ENCODE measurements at regions not wholly inside any gene's neighbourhood (a gene's known extent, or its start where the extent isn't known, plus 50 kb on each side); places are given as distances from the start of the nearest gene placed in this dataset.
A peak's percentile ranks its signal among the peaks of the same experiment; 100 is the strongest.

- no peak overlapping the region for H2BK5ac ChIP-seq (ENCODE audit: low read depth, low read length, poor library complexity)
- H4K12ac ChIP-seq (ENCODE audit: low read depth, low read length): no peak overlapping the region
- H3K4me1 ChIP-seq (ENCODE audit: control insufficient read depth in 1 of 2, insufficient read depth in 2 of 2, low read length in 2 of 2): no peaks in the 10 kb centered on the region
- no peak overlapping the region for H2AFZ ChIP-seq (ENCODE audit: insufficient read depth, low read length, poor library complexity)
- H4K8ac ChIP-seq (ENCODE audit: low read depth, low read length): no peak overlapping the region
- no peak overlapping the region for H3K9ac ChIP-seq (ENCODE audit: low read length)
- peak; percentile 75 to 84 for DNase-seq
- H3K79me2 ChIP-seq (ENCODE audit: control insufficient read depth, insufficient read depth, low read length, poor library complexity): no peaks in the 10 kb centered on the region
- H3K18ac ChIP-seq (ENCODE audit: low read length): no peak overlapping the region
- H3K23ac ChIP-seq (ENCODE audit: low read length): no peak overlapping the region
- no peak overlapping the region for H3K27ac ChIP-seq (ENCODE audit: low read depth, low read length)
- no peaks in the 10 kb centered on the region for H3K36me3 ChIP-seq (ENCODE audit: control insufficient read depth in 1 of 2, insufficient read depth in 2 of 2, low read length in 2 of 2)
- WGBS (ENCODE audit: extremely low coverage, insufficient coverage, insufficient read length): no CpG with 5 or more reads among the region's 22 CpGs
- no peaks in the 10 kb centered on the region for H3K27me3 ChIP-seq (ENCODE audit: insufficient read depth, low read length)
- no peak overlapping the region for H3K4me3 ChIP-seq (ENCODE audit: low read depth, low read length)
- H3K9me3 ChIP-seq (ENCODE audit: insufficient read depth, low read depth, low read length): peaks cover 4% of the 10 kb centered on the region
- H2BK120ac ChIP-seq (ENCODE audit: insufficient read depth, low read length, poor library complexity): no peak overlapping the region
- H3K14ac ChIP-seq (ENCODE audit: low read length): no peak overlapping the region
- no peak overlapping the region for H4K91ac ChIP-seq (ENCODE audit: low read depth, low read length)
- no peak overlapping the region for H2AK5ac ChIP-seq (ENCODE audit: low read length)
- no peak overlapping the region for H3K4me2 ChIP-seq (ENCODE audit: low read length)
- no peak overlapping the region for H3K4ac ChIP-seq (ENCODE audit: low read depth, low read length)
- no peaks in the 10 kb centered on the region for H3K79me1 ChIP-seq (ENCODE audit: low read length)
- H2BK12ac ChIP-seq (ENCODE audit: low read length): no peak overlapping the region
These were observed 119.3 kb downstream of the CRYAA start for GRCh38 chr21:43287795-43288755.

DNA sequence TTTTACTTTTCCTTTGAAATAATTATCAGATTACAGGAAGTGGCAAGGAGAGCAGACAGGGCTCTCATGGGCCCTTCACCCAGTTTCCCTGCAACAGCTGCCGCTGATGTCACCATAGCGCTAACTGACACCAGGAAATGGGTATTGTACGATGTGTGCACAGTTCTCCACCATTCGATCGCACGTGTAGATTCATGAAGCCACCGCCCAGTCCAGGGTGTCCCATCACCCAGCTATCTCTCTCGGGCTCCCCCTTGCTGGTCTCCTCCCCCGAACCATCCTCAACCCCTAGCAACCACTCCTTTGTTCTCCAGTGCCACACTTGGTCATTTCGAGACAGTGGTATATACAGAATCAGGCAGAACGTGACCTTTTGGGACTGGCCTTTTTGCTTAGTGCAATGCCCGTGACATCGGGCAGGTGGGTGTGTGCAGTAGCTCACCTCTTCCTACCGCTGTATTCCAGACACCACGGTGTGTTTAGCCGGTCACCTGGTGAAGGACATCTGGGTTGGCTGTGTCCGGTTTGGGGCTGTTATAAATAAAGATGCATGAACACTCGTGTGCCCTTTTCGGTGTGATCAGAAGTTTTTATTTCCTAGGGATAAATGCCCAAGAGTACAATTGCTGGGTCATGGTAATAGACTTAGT, 118.4 kb downstream of the CRYAA start:
- no peak overlapping the region for H3K4me3 ChIP-seq (ENCODE audit: low read depth, low read length)
- no peak overlapping the region for H3K18ac ChIP-seq (ENCODE audit: low read length)
- H2BK5ac ChIP-seq (ENCODE audit: low read depth, low read length, poor library complexity): no peak overlapping the region
- no peak overlapping the region for H3K14ac ChIP-seq (ENCODE audit: low read length)
- H4K12ac ChIP-seq (ENCODE audit: low read depth, low read length): no peak overlapping the region
- no CpG with 5 or more reads among the region's 19 CpGs for WGBS (ENCODE audit: extremely low coverage, insufficient coverage, insufficient read length)
- no peak overlapping the region for H2BK12ac ChIP-seq (ENCODE audit: low read length)
- H2AFZ ChIP-seq (ENCODE audit: insufficient read depth, low read length, poor library complexity): no peak overlapping the region
- no peaks in the 10 kb centered on the region for H3K79me1 ChIP-seq (ENCODE audit: low read length)
- peak; percentile 65 to 81 for DNase-seq
- H3K4me1 ChIP-seq (ENCODE audit: control insufficient read depth in 1 of 2, insufficient read depth in 2 of 2, low read length in 2 of 2): no peaks in the 10 kb centered on the region
- no peak overlapping the region for H3K27ac ChIP-seq (ENCODE audit: low read depth, low read length)
- no peak overlapping the region for H3K4ac ChIP-seq (ENCODE audit: low read depth, low read length)
- no peaks in the 10 kb centered on the region for H3K36me3 ChIP-seq (ENCODE audit: control insufficient read depth in 1 of 2, insufficient read depth in 2 of 2, low read length in 2 of 2)
- H3K4me2 ChIP-seq (ENCODE audit: low read length): no peak overlapping the region
- peaks cover 4% of the 10 kb centered on the region for H3K9me3 ChIP-seq (ENCODE audit: insufficient read depth, low read depth, low read length)
- H3K27me3 ChIP-seq (ENCODE audit: insufficient read depth, low read length): no peaks in the 10 kb centered on the region
- H2AK5ac ChIP-seq (ENCODE audit: low read length): no peak overlapping the region
- no peak overlapping the region for H3K9ac ChIP-seq (ENCODE audit: low read length)
- no peaks in the 10 kb centered on the region for H3K79me2 ChIP-seq (ENCODE audit: control insufficient read depth, insufficient read depth, low read length, poor library complexity)
- H3K23ac ChIP-seq (ENCODE audit: low read length): no peak overlapping the region
- H4K8ac ChIP-seq (ENCODE audit: low read depth, low read length): no peak overlapping the region
- no peak overlapping the region for H2BK120ac ChIP-seq (ENCODE audit: insufficient read depth, low read length, poor library complexity)
- no peak overlapping the region for H4K91ac ChIP-seq (ENCODE audit: low read depth, low read length)

DNA sequence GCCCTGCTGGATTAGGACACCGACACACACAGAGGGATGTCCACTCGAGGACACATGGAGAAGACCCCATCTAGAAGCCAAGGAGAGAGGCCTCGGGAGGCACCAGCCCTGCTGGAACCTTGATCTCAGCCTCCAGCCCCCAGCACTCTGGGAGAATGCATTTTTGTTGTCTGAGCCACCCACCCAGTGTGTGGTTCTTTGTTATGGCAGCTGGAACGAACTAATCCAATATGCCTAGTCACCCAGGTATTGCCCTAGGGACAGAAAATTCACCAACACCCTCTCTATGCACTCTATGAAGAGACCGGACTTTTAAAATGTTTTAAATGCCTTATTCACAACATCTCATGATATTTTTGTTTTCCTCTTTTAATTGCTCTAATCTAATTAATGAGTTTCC, 117.4 kb downstream of the CRYAA start:
- Histone ChIP-seq H2BK12ac (ENCODE audit: low read length) (no peak overlapping the region), H3K9me3 (ENCODE audit: insufficient read depth, low read depth, low read length) (peaks cover 5% of the 10 kb centered on the region), H2BK5ac (ENCODE audit: low read depth, low read length, poor library complexity) (no peak overlapping the region), H3K18ac (ENCODE audit: low read length) (no peak overlapping the region), H4K91ac (ENCODE audit: low read depth, low read length) (no peak overlapping the region), H3K23ac (ENCODE audit: low read length) (no peak overlapping the region), H3K79me2 (ENCODE audit: control insufficient read depth, insufficient read depth, low read length, poor library complexity) (no peaks in the 10 kb centered on the region), H2AFZ (ENCODE audit: insufficient read depth, low read length, poor library complexity) (no peak overlapping the region), H2AK5ac (ENCODE audit: low read length) (no peak overlapping the region), H4K8ac (ENCODE audit: low read depth, low read length) (no peak overlapping the region), H3K9ac (ENCODE audit: low read length) (no peak overlapping the region), H3K79me1 (ENCODE audit: low read length) (no peaks in the 10 kb centered on the region), H3K4me2 (ENCODE audit: low read length) (no peak overlapping the region), H3K4me3 (ENCODE audit: low read depth, low read length) (no peak overlapping the region), H3K4ac (ENCODE audit: low read depth, low read length) (no peak overlapping the region), H3K27ac (ENCODE audit: low read depth, low read length) (no peak overlapping the region), H3K4me1 (ENCODE audit: control insufficient read depth in 1 of 2, insufficient read depth in 2 of 2, low read length in 2 of 2) (no peaks in the 10 kb centered on the region), H4K12ac (ENCODE audit: low read depth, low read length) (no peak overlapping the region), H2BK120ac (ENCODE audit: insufficient read depth, low read length, poor library complexity) (no peak overlapping the region), H3K27me3 (ENCODE audit: insufficient read depth, low read length) (no peaks in the 10 kb centered on the region), H3K14ac (ENCODE audit: low read length) (no peak overlapping the region), H3K36me3 (ENCODE audit: control insufficient read depth in 1 of 2, insufficient read depth in 2 of 2, low read length in 2 of 2) (no peaks in the 10 kb centered on the region)
- no CpG with 5 or more reads among the region's 5 CpGs for WGBS (ENCODE audit: extremely low coverage, insufficient coverage, insufficient read length)
- peak; percentile 65 to 87 for DNase-seq

- no CpG with 5 or more reads among the region's 3 CpGs for WGBS (ENCODE audit: extremely low coverage, insufficient coverage, insufficient read length)
- Histone ChIP-seq H2BK12ac (ENCODE audit: low read length) (no peak overlapping the region), H2AFZ (ENCODE audit: insufficient read depth, low read length, poor library complexity) (no peak overlapping the region), H4K12ac (ENCODE audit: low read depth, low read length) (no peak overlapping the region), H3K27ac (ENCODE audit: low read depth, low read length) (no peak overlapping the region), H3K23ac (ENCODE audit: low read length) (no peak overlapping the region), H4K91ac (ENCODE audit: low read depth, low read length) (no peak overlapping the region), H2AK5ac (ENCODE audit: low read length) (no peak overlapping the region), H3K36me3 (ENCODE audit: control insufficient read depth in 1 of 2, insufficient read depth in 2 of 2, low read length in 2 of 2) (no peaks in the 10 kb centered on the region), H2BK5ac (ENCODE audit: low read depth, low read length, poor library complexity) (no peak overlapping the region), H3K14ac (ENCODE audit: low read length) (no peak overlapping the region), H4K8ac (ENCODE audit: low read depth, low read length) (no peak overlapping the region), H3K4ac (ENCODE audit: low read depth, low read length) (no peak overlapping the region), H2BK120ac (ENCODE audit: insufficient read depth, low read length, poor library complexity) (no peak overlapping the region), H3K9ac (ENCODE audit: low read length) (no peak overlapping the region), H3K4me1 (ENCODE audit: control insufficient read depth in 1 of 2, insufficient read depth in 2 of 2, low read length in 2 of 2) (no peaks in the 10 kb centered on the region), H3K9me3 (ENCODE audit: insufficient read depth, low read depth, low read length) (peaks cover 5% of the 10 kb centered on the region), H3K27me3 (ENCODE audit: insufficient read depth, low read length) (no peaks in the 10 kb centered on the region), H3K4me2 (ENCODE audit: low read length) (no peak overlapping the region), H3K4me3 (ENCODE audit: low read depth, low read length) (no peak overlapping the region), H3K79me1 (ENCODE audit: low read length) (no peaks in the 10 kb centered on the region), H3K79me2 (ENCODE audit: control insufficient read depth, insufficient read depth, low read length, poor library complexity) (no peaks in the 10 kb centered on the region), H3K18ac (ENCODE audit: low read length) (no peak overlapping the region)
- no peak for DNase-seq
These were observed 115.9 kb downstream of the CRYAA start for GRCh38 chr21:43284700-43285099.

Measured in trophoblast cell (in vitro differentiated cells and primary cell).